Activated naive CD8-positive, alpha-beta T cell treated with anti-CD3 and anti-CD28 coated beads, Interleukin-2, amount 10 ng/mL, durations not matched to agents 7 days and 5 days (primary cell): ENCODE measurements at regions not wholly inside any gene's neighbourhood (a gene's known extent, or its start where the extent isn't known, plus 50 kb on each side); places are given as distances from the start of the nearest gene placed in this dataset.
"Not testable (repeated sequence)": the region's sequence is repeated elsewhere in the genome, so short reads cannot be mapped to it uniquely, and the experiment has no call there.

Source experiments
- ATAC-seq: fragments of 150-1000 bp; cut with Tn5 transposase; one replicate; pipeline ENCODE4 v1.10.0; 2021; ENCODE audit warnings: low read depth, moderate library complexity
- POLR2A ChIA-PET: fragments of 350-600 bp; sonication (Branson Sonifier 250); formaldehyde crosslinking; loops from one replicate; lab custom pipeline; 2021; ENCODE audit warnings: antibody characterized with exemption; lab: Charles Lee
- DNase-seq: peaks from one replicate; pipeline ENCODE4 v3.0.0; 2021
- H3K27ac Mint-ChIP-seq: one replicate; pipeline ENCODE4 v1.8.0; 2022; ENCODE audit warnings: mild to moderate bottlenecking, mixed read lengths
- H3K27me3 Mint-ChIP-seq: one replicate; pipeline ENCODE4 v1.8.0; 2022; ENCODE audit warnings: mild to moderate bottlenecking, moderate library complexity, mixed read lengths
- H3K36me3 Mint-ChIP-seq: one replicate; pipeline ENCODE4 v1.8.0; 2021; ENCODE audit warnings: mild to moderate bottlenecking, mixed read lengths
- H3K4me1 Mint-ChIP-seq: one replicate; pipeline ENCODE4 v1.8.0; 2021; ENCODE audit warnings: mixed read lengths
- H3K4me3 Mint-ChIP-seq: one replicate; pipeline ENCODE4 v1.8.0; 2022; ENCODE audit warnings: mild to moderate bottlenecking, moderate library complexity, mixed read lengths
- H3K9me3 Mint-ChIP-seq: one replicate; pipeline ENCODE4 v1.8.0; 2021; ENCODE audit warnings: mixed read lengths

- H3K27me3 Mint-ChIP-seq, POLR2A ChIA-PET, H3K9me3 Mint-ChIP-seq, H3K36me3 Mint-ChIP-seq, DNase-seq, H3K4me3 Mint-ChIP-seq, H3K27ac Mint-ChIP-seq, ATAC-seq, H3K4me1 Mint-ChIP-seq: not testable (repeated sequence)
Observed at GRCh38 chr1:196366-196765, 255.1 kb downstream of the OR4F29 start.

DNA sequence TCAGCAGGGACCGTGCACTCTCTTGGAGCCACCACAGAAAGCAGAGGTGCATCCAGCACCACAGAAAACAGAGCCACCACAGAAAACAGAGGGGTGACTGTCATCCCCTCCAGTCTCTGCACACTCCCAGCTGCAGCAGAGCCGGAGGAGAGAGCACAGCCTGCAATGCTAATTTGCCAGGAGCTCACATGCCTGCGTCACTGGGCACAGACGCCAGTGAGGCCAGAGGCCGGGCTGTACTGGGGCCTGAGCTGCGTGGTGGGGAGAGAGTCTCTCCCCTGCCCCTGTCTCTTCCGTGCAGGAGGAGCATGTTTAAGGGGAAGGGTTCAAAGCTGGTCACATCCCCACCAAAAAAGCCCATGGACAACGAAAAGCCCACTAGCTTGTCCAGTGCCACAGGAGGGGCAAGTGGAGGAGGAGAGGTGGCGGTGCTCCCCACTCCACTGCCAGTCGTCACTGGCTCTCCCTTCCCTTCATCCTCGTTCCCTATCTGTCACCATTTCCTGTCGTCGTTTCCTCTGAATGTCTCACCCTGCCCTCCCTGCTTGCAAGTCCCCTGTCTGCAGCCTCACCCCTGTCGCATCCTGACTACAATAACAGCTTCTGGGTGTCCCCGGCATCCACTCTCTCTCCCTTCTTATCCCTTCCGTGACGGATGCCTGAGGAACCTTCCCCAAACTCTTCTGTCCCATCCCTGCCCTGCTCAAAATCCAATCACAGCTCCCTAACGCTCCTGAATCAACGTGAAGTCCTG is 260.0 kb downstream of the OR4F29 start:
- DNase-seq, result peak; percentile 36
- H3K27ac Mint-ChIP-seq, H3K4me1 Mint-ChIP-seq, H3K9me3 Mint-ChIP-seq, POLR2A ChIA-PET, H3K4me3 Mint-ChIP-seq, ATAC-seq, H3K27me3 Mint-ChIP-seq, H3K36me3 Mint-ChIP-seq: not testable (repeated sequence)

GRCh38 chr1:190678-191077 is 260.8 kb downstream of the OR4F29 start:
- H3K4me1 Mint-ChIP-seq, POLR2A ChIA-PET, H3K27me3 Mint-ChIP-seq, H3K9me3 Mint-ChIP-seq, H3K36me3 Mint-ChIP-seq, DNase-seq, ATAC-seq, H3K4me3 Mint-ChIP-seq: not testable (repeated sequence)
- H3K27ac Mint-ChIP-seq, result peak overlapping the region; percentile 11

- H3K9me3 Mint-ChIP-seq, POLR2A ChIA-PET, H3K4me3 Mint-ChIP-seq, H3K27me3 Mint-ChIP-seq, ATAC-seq, H3K4me1 Mint-ChIP-seq, H3K27ac Mint-ChIP-seq, H3K36me3 Mint-ChIP-seq: not testable (repeated sequence)
- DNase-seq, result peak; percentile 21
Observed at GRCh38 chr1:189915-190314, 261.6 kb downstream of the OR4F29 start.

GRCh38 chr1:189270-189669 is 262.2 kb downstream of the OR4F29 start:
- H3K36me3 Mint-ChIP-seq, ATAC-seq, H3K4me1 Mint-ChIP-seq, H3K4me3 Mint-ChIP-seq, H3K27me3 Mint-ChIP-seq, H3K27ac Mint-ChIP-seq, POLR2A ChIA-PET, H3K9me3 Mint-ChIP-seq: not testable (repeated sequence)
- DNase-seq, result peak; percentile 24

DNA sequence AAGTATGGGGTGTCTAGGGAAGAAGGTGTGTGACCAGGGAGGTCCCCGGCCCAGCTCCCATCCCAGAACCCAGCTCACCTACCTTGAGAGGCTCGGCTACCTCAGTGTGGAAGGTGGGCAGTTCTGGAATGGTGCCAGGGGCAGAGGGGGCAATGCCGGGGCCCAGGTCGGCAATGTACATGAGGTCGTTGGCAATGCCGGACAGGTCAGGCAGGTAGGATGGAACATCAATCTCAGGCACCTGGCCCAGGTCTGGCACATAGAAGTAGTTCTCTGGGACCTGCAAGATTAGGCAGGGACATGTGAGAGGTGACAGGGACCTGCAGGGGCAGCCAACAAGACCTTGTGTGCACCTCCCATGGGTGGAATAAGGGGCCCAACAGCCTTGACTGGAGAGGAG is 264.2 kb downstream of the OR4F29 start:
- POLR2A ChIA-PET, H3K9me3 Mint-ChIP-seq, H3K27ac Mint-ChIP-seq, H3K27me3 Mint-ChIP-seq, H3K36me3 Mint-ChIP-seq, H3K4me3 Mint-ChIP-seq, ATAC-seq, H3K4me1 Mint-ChIP-seq: not testable (repeated sequence)
- peak; percentile 11 for DNase-seq

- H3K4me3 Mint-ChIP-seq, H3K27me3 Mint-ChIP-seq, H3K4me1 Mint-ChIP-seq, H3K36me3 Mint-ChIP-seq, H3K9me3 Mint-ChIP-seq, POLR2A ChIA-PET, ATAC-seq, H3K27ac Mint-ChIP-seq: not testable (repeated sequence)
- DNase-seq, result peak; percentile 17
Observed at GRCh38 chr1:186691-187131, 264.8 kb downstream of the OR4F29 start.

DNA sequence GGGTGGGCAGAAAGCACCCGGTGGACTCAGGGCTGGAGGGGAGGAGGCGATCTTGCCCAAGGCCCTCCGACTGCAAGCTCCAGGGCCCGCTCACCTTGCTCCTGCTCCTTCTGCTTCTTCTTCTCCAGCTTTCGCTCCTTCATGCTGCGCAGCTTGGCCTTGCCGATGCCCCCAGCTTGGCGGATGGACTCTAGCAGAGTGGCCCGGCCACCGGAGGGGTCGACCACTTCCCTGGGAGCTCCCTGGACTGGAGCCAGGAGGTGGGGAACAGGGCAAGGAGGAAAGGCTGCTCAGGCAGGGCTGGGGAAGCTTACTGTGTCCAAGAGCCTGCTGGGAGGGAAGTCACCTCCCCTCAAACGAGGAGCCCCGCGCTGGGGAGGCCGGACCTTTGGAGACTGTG is 265.3 kb downstream of the OR4F29 start:
- H3K4me3 Mint-ChIP-seq, H3K4me1 Mint-ChIP-seq, H3K9me3 Mint-ChIP-seq, H3K27me3 Mint-ChIP-seq, H3K36me3 Mint-ChIP-seq, POLR2A ChIA-PET, H3K27ac Mint-ChIP-seq, ATAC-seq: not testable (repeated sequence)
- DNase-seq, result peak; percentile 24

DNA sequence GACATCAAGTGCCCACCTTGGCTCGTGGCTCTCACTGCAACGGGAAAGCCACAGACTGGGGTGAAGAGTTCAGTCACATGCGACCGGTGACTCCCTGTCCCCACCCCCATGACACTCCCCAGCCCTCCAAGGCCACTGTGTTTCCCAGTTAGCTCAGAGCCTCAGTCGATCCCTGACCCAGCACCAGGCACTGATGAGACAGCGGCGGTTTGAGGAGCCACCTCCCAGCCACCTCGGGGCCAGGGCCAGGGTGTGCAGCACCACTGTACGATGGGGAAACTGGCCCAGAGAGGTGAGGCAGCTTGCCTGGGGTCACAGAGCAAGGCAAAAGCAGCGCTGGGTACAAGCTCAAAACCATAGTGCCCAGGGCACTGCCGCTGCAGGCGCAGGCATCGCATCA is 266.0 kb downstream of the OR4F29 start:
- H3K4me3 Mint-ChIP-seq, H3K27me3 Mint-ChIP-seq, DNase-seq, H3K4me1 Mint-ChIP-seq, H3K27ac Mint-ChIP-seq, ATAC-seq, H3K36me3 Mint-ChIP-seq, POLR2A ChIA-PET, H3K9me3 Mint-ChIP-seq: not testable (repeated sequence)

DNA sequence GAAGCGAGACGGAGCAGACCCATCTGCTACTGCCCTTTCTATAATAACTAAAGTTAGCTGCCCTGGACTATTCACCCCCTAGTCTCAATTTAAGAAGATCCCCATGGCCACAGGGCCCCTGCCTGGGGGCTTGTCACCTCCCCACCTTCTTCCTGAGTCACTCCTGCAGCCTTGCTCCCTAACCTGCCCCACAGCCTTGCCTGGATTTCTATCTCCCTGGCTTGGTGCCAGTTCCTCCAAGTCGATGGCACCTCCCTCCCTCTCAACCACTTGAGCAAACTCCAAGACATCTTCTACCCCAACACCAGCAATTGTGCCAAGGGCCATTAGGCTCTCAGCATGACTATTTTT is 267.2 kb downstream of the OR4F29 start:
- H3K4me1 Mint-ChIP-seq, ATAC-seq, H3K36me3 Mint-ChIP-seq, H3K9me3 Mint-ChIP-seq, H3K27me3 Mint-ChIP-seq, H3K27ac Mint-ChIP-seq, POLR2A ChIA-PET, H3K4me3 Mint-ChIP-seq: not testable (repeated sequence)
- peak; percentile 24 for DNase-seq

DNA sequence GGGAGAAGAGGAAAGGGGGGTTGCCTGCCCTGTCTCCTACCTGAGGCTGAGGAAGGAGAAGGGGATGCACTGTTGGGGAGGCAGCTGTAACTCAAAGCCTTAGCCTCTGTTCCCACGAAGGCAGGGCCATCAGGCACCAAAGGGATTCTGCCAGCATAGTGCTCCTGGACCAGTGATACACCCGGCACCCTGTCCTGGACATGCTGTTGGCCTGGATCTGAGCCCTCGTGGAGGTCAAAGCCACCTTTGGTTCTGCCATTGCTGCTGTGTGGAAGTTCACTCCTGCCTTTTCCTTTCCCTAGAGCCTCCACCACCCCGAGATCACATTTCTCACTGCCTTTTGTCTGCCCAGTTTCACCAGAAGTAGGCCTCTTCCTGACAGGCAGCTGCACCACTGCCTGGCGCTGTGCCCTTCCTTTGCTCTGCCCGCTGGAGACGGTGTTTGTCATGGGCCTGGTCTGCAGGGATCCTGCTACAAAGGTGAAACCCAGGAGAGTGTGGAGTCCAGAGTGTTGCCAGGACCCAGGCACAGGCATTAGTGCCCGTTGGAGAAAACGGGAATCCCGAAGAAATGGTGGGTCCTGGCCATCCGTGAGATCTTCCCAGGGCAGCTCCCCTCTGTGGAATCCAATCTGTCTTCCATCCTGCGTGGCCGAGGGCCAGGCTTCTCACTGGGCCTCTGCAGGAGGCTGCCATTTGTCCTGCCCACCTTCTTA is 267.7 kb downstream of the OR4F29 start:
- H3K9me3 Mint-ChIP-seq, H3K4me3 Mint-ChIP-seq, ATAC-seq, POLR2A ChIA-PET, H3K27ac Mint-ChIP-seq, H3K4me1 Mint-ChIP-seq, H3K27me3 Mint-ChIP-seq, H3K36me3 Mint-ChIP-seq: not testable (repeated sequence)
- DNase-seq, result peak; percentile 31

GRCh38 chr1:183081-183480 is 268.4 kb downstream of the OR4F29 start:
- H3K4me1 Mint-ChIP-seq, POLR2A ChIA-PET, H3K36me3 Mint-ChIP-seq, H3K27ac Mint-ChIP-seq, ATAC-seq, H3K4me3 Mint-ChIP-seq, H3K27me3 Mint-ChIP-seq, H3K9me3 Mint-ChIP-seq: not testable (repeated sequence)
- DNase-seq, result peak; percentile 22

DNA sequence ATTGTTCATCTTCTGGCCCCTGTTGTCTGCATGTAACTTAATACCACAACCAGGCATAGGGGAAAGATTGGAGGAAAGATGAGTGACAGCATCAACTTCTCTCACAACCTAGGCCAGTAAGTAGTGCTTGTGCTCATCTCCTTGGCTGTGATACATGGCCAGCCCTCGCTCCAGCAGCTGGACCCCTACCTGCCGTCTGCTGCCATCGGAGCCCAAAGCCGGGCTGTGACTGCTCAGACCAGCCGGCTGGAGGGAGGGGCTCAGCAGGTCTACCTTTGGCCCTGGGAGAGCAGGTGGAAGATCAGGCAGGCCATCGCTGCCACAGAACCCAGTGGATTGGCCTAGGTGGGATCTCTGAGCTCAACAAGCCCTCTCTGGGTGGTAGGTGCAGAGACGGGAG is 268.8 kb downstream of the OR4F29 start:
- H3K9me3 Mint-ChIP-seq, H3K4me1 Mint-ChIP-seq, H3K36me3 Mint-ChIP-seq, DNase-seq, ATAC-seq, H3K27ac Mint-ChIP-seq, POLR2A ChIA-PET, H3K4me3 Mint-ChIP-seq, H3K27me3 Mint-ChIP-seq: not testable (repeated sequence)
